ENCODE measurements at regions not wholly inside any gene's neighbourhood (a gene's known extent, or its start where the extent isn't known, plus 50 kb on each side); places are given as distances from the start of the nearest gene placed in this dataset.
"Not testable (repeated sequence)": the region's sequence is repeated elsewhere in the genome, so short reads cannot be mapped to it uniquely, and the experiment has no call there.

- TF ChIP-seq CTCF (IDR thresholded peaks at IDR 0.05; ENCODE audit: extremely low read depth, missing control alignments) = no peak
- DNase-seq (ENCODE audit: low spot score) = no peak
These were observed 361.0 kb upstream of the TMEFF2 start for GRCh38 chr2:192555740-192556139.

GRCh38 chr2:192551760-192552159, 357.0 kb upstream of the TMEFF2 start:
- no peak for DNase-seq (ENCODE audit: low spot score)
- no peak for TF ChIP-seq CTCF (IDR thresholded peaks at IDR 0.05; ENCODE audit: extremely low read depth, missing control alignments)

- TF ChIP-seq CTCF (IDR thresholded peaks at IDR 0.05; ENCODE audit: extremely low read depth, missing control alignments) = no peak
- no peak for DNase-seq (ENCODE audit: low spot score)
These were observed 351.8 kb upstream of the TMEFF2 start for GRCh38 chr2:192546565-192546964.

- no peak for TF ChIP-seq CTCF (IDR thresholded peaks at IDR 0.05; ENCODE audit: extremely low read depth, missing control alignments)
- no peak for DNase-seq (ENCODE audit: low spot score)
These were observed 349.7 kb upstream of the TMEFF2 start for GRCh38 chr2:192544371-192544955.

GRCh38 chr2:192542148-192543066, 347.7 kb upstream of the TMEFF2 start:
- not testable (repeated sequence) for DNase-seq (ENCODE audit: low spot score)

- TF ChIP-seq CTCF (IDR thresholded peaks at IDR 0.05; ENCODE audit: extremely low read depth, missing control alignments) = no peak
- DNase-seq (ENCODE audit: low spot score) = no peak
These were observed 344.6 kb upstream of the TMEFF2 start for GRCh38 chr2:192539306-192539705.

GRCh38 chr2:192536922-192537624, 342.3 kb upstream of the TMEFF2 start:
- no peak for DNase-seq (ENCODE audit: low spot score)
- TF ChIP-seq CTCF (IDR thresholded peaks at IDR 0.05; ENCODE audit: extremely low read depth, missing control alignments) = no peak

All from GM20000 (cell line).